HUDEP-2 (cell line): ENCODE measurements at regions not wholly inside any gene's neighbourhood (a gene's known extent, or its start where the extent isn't known, plus 50 kb on each side); places are given as distances from the start of the nearest gene placed in this dataset.
"Not testable (repeated sequence)": the region's sequence is repeated elsewhere in the genome, so short reads cannot be mapped to it uniquely, and the experiment has no call there.

Source experiments
- DNase-seq, 76 experiments: peaks; one replicate each; lab custom pipeline; 2025; ENCODE audit not compliant: unreplicated experiment in 76 of 76; lab: John Stamatoyannopoulos, UW

DNA sequence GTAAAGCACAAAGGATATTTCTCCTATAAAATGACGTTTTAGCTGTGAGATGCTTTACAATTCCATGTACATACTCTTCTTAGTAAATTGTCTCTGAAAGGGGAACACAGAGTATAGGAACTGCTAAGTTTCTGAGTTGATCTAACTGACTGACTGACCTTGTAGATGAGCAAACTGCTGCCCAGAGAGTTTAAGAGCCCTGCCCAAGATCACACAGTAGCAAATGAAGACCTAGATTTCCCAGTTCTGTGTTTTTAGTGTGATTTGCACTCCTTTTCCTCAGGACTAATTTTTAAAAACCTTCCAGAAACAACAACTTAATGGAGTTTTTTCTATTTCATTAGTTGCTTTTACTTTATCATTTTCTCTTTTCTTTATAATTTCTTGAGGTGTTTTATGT lies 247.7 kb downstream of the PDCD6IP start:
- DNase-seq, result no peak

DNA sequence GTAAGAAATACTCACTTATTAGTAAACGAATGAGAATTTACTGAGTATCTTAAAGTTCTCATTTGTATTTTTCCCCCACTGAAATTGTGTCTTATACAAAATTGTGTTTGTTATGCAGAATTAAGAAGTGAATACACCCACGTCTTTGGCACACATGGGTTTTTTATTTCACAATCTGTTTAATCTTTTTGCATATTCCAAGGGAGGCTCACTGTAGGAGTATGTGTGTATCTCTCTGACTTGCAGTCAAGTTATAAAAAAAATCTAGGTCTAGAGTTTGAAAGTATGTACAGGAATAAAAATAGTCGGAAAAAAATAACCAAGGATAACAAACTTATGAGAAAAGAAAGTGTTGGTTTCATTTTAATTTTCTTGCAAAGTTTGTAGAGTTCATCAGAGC lies 255.2 kb downstream of the PDCD6IP start:
- DNase-seq, result no peak

DNA sequence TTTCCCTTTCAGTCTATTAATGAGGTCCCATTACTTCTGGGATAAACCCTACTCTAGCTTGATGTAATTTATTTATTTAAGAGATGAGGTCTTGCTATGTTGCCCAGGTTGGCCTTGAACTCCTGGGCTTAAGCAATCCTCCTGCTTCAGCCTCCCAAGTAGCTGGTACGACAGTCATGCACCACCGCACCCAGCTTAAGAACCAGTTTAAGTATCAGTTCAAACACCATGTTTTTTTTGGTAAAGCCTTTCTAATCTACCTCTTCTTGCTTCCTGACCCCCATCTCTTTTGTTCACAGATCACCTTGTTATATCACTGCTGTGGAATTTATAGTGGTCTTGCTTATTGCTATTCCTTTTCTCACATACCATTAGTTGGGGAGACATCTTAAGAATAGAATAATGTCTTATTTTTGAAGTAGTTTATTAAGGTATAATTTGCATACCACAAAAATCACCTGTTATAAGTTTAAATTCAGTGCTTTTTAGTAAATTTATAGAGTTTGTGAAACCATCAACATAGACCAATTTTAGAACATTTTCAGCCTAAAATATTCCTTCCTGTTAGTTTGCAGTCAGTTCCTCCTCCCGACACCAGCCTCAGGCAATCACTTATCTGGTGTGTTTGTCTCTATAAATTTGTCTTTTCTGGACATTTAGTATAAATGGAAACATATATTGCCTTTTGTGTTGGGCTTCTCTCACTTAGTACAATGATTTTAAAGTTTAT lies 257.9 kb downstream of the PDCD6IP start:
- no peak for DNase-seq

GRCh38 chr3:34056951-34057390 lies 258.5 kb downstream of the PDCD6IP start:
- no peak for DNase-seq

DNA sequence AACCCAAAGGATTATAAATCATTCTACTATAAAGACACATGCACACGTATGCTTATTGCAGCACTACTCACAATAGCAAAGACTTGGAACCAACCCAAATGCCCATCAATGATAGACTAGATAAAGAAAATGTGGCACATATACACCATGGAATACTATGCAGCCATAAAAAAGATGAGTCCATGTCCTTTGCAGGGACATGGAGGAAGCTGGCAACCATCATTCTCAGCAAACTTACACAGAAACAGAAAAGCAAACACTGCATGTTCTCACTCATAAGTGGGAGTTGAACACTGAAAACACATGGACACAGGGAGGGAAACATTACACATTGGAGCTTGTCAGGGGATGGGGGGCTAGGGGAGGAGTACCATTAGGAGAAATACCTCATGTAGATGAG lies 262.6 kb downstream of the PDCD6IP start:
- not testable (repeated sequence) for DNase-seq

- no peak for DNase-seq
Measured at GRCh38 chr3:34065901-34066300, 267.5 kb downstream of the PDCD6IP start.

GRCh38 chr3:34066328-34066727 lies 267.9 kb downstream of the PDCD6IP start:
- DNase-seq, result no peak

- DNase-seq, result no peak
Measured at GRCh38 chr3:34066999-34067398, 268.6 kb downstream of the PDCD6IP start.

DNA sequence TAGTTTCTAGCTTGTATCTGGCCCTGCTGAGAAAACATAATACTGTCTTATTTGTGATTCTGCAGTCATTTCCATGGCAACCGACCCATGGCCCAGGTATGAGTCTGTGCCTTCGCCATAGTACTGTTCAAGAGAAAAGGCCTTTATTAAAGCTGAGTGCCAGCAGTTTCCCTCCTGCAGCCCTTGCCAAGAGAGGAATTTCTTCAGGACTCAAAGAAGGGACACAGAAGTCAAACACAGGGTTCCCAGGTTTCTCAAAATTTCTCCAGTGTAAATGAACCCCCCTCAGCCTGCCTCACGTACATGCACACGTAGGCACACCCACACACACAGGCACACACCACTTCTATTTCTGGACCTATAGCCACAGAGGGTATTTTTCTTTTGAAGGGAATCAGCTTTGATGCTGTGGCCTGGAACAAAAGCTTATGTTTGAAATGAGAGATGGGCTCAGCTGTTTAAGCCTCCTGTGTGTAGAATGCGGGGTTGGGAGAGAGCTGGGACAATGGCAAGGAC lies 269.2 kb downstream of the PDCD6IP start:
- no peak for DNase-seq

DNA sequence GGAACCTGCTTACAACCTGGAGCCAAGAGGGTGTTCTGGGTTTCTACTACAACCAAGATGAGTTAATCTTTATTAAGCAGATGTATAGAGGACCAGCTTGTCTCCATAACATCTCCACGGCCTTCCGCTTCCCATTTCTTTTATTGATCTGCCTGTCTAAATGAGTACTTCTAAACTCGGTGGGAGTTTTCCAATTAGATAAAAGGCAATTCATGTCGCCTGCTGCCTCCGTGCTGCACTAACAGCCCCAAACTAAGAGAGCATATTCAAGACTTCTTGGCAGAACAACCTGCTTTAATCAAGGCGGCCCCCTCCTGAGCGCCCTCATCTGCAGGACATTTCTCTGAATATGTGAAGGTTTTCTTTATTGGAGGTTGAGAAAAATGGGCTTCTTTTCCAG lies 270.1 kb downstream of the PDCD6IP start:
- DNase-seq, result no peak

GRCh38 chr3:34070831-34071585 lies 272.6 kb downstream of the PDCD6IP start:
- no peak for DNase-seq

DNA sequence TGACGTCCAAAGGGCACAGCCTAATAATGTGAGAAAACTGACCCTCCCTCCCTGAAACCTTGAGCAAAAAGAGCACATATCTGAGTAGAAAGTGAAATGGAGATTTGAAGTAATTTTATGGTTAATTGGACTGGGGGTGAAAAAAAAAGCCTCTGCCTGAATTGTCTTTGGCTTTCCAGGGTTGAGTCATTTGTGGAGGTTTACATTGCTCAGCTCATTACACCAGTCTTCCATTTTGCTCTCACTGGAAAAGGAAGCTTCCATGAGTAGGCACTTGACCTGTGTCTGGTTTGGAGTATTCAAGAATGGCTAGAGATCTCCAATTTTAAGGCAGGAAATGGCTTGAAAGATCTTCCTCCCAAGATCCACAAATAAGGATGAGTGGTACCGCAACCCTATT lies 273.9 kb downstream of the PDCD6IP start:
- no peak for DNase-seq

- DNase-seq, result no peak
Measured at GRCh38 chr3:34073111-34073510, 274.7 kb downstream of the PDCD6IP start.

- DNase-seq, result no peak
Measured at GRCh38 chr3:34073961-34074360, 275.5 kb downstream of the PDCD6IP start.

GRCh38 chr3:34075975-34076374 lies 277.5 kb downstream of the PDCD6IP start:
- DNase-seq, result no peak

- DNase-seq, result no peak
Measured at GRCh38 chr3:34077417-34078195, 279.2 kb downstream of the PDCD6IP start.

DNA sequence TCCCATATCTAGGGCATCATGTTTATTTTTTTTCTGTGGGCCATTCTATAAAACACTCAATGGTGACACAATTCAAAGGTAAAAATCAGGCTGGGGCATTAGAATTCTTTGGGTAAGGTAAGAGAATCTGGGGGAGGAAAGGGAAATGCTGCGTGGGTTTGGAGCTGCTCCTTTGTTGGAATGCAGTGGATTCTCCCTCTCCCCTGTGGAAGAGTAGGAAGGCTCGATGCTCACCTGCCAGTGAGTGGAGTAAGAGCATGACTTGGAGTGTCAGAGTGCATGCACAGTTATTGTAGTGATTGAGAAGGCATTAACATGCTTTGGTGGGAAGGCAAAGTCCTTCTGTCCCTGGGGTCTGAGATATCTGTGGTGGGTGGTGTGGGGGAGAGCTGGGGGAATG lies 280.0 kb downstream of the PDCD6IP start:
- no peak for DNase-seq

GRCh38 chr3:34079849-34080248 lies 281.4 kb downstream of the PDCD6IP start:
- DNase-seq, result not testable (repeated sequence)

- DNase-seq, result not testable (repeated sequence)
Measured at GRCh38 chr3:34090379-34090778, 291.9 kb downstream of the PDCD6IP start.

- no peak for DNase-seq
Measured at GRCh38 chr3:34090876-34091275, 292.4 kb downstream of the PDCD6IP start.

DNA sequence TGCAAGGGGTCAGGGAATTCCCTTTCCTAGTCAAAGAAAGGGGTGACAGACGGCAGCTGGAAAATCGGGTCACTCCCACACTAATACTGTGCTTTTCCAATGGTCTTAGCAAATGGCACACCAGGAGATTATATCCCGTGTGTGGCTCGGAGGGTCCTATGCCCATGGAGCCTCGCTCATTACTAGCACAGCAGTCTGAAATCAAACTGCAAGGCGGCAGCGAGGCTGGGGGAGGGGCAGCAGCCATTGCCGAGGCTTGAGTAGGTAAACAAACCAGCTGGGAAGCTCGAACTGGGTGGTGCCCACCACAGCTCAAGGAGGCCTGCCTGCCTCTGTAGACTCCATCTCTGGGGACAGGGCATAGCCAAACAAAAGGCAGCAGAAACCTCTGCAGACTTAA lies 295.9 kb downstream of the PDCD6IP start:
- not testable (repeated sequence) for DNase-seq
